ENCODE measurements at regions not wholly inside any gene's neighbourhood (a gene's known extent, or its start where the extent isn't known, plus 50 kb on each side); places are given as distances from the start of the nearest gene placed in this dataset.

GRCh38 chrX:40449396-40449795, 131.4 kb upstream of the ATP6AP2 start:
- no peak for DNase-seq

- DNase-seq = no peak
Measured at GRCh38 chrX:40448793-40449192, 132.0 kb upstream of the ATP6AP2 start.

GRCh38 chrX:40446921-40447320, 133.8 kb upstream of the ATP6AP2 start:
- DNase-seq = no peak

GRCh38 chrX:40445691-40446090, 135.1 kb upstream of the ATP6AP2 start:
- no peak for DNase-seq

- DNase-seq = no peak
Measured at GRCh38 chrX:40444798-40445496, 135.8 kb upstream of the ATP6AP2 start.

- DNase-seq = no peak
Measured at GRCh38 chrX:40444133-40444532, 136.6 kb upstream of the ATP6AP2 start.

GRCh38 chrX:40440866-40441265, 139.9 kb upstream of the ATP6AP2 start:
- DNase-seq = no peak

GRCh38 chrX:40439625-40440532, 140.9 kb upstream of the ATP6AP2 start:
- no peak for DNase-seq

GRCh38 chrX:40437348-40437747, 143.4 kb upstream of the ATP6AP2 start:
- DNase-seq = no peak

- no peak for DNase-seq
Measured at GRCh38 chrX:40434947-40435346, 145.8 kb upstream of the ATP6AP2 start.

GRCh38 chrX:40434443-40434842, 146.3 kb upstream of the ATP6AP2 start:
- DNase-seq = no peak

- DNase-seq = no peak
Measured at GRCh38 chrX:40433160-40433559, 147.6 kb upstream of the ATP6AP2 start.

- no peak for DNase-seq
Measured at GRCh38 chrX:40424259-40424658, 156.5 kb upstream of the ATP6AP2 start.

GRCh38 chrX:40423299-40423698, 157.5 kb upstream of the ATP6AP2 start:
- DNase-seq = no peak

- DNase-seq = no peak
Measured at GRCh38 chrX:40422021-40422420, 158.7 kb upstream of the ATP6AP2 start.

GRCh38 chrX:40420899-40421729, 159.7 kb upstream of the ATP6AP2 start:
- no peak for DNase-seq

- no peak for DNase-seq
Measured at GRCh38 chrX:40418813-40419195, 162.0 kb upstream of the ATP6AP2 start.

- DNase-seq = peak; percentile 44
Measured at GRCh38 chrX:40418146-40418812, 162.5 kb upstream of the ATP6AP2 start.

- DNase-seq = no peak
Measured at GRCh38 chrX:40415675-40416074, 165.1 kb upstream of the ATP6AP2 start.

GRCh38 chrX:40414335-40414734, 166.4 kb upstream of the ATP6AP2 start:
- DNase-seq = no peak

GRCh38 chrX:40411340-40412111, 169.2 kb upstream of the ATP6AP2 start:
- no peak for DNase-seq

- DNase-seq = no peak
Measured at GRCh38 chrX:40410859-40411258, 169.9 kb upstream of the ATP6AP2 start.
